GM12874 (cell line): ENCODE measurements at regions not wholly inside any gene's neighbourhood (a gene's known extent, or its start where the extent isn't known, plus 50 kb on each side); places are given as distances from the start of the nearest gene placed in this dataset.

Source experiments
- TF ChIP-seq, protein P1 (sequence below): IDR thresholded peaks from 2 replicates; pipeline ENCODE4 v1.5.1; 2011; ENCODE audit warnings: low read depth, mild to moderate bottlenecking, control low read depth, low read length, moderate library complexity; ENCODE audit not compliant: insufficient read depth

DNA sequence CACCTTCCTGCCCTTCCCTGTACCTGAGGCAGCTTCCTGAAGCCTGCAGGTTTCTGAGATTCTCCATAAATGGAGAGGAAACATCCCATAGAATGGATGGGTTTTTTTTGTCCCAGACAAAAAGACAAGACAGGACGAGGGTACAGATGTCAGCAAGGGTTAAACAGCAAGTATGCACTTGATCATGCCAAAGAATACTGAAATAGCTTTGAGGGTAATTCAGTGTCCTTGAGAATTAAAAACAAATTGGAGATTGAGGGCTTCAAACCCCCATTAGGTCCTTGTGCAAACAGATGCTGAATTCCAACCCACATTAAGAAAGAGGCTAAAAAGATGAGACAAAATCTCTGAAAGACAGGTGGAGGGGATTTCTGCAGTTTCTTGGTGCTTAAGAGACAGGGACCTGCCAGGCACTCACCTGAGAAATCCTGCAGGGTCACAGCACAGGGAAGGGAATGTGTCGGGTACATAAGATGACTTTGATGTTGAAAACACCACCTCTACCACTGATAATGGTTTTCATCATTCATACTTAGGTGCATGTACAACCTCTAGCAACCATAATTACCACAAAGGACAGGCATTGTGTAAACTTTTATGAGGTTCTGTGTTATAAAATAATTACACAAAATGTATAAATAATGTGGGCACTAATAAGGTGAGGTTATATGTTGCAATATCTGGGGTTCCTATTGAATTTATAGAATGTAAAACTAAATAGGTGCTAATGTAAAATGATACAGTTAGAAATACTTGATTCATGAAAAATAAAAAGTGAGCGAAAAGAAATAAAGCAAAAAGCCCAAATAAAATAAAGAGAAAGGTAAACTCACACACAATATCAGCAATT lies 107.1 kb upstream of the TOP3B start:
- TF ChIP-seq, protein P1, sequence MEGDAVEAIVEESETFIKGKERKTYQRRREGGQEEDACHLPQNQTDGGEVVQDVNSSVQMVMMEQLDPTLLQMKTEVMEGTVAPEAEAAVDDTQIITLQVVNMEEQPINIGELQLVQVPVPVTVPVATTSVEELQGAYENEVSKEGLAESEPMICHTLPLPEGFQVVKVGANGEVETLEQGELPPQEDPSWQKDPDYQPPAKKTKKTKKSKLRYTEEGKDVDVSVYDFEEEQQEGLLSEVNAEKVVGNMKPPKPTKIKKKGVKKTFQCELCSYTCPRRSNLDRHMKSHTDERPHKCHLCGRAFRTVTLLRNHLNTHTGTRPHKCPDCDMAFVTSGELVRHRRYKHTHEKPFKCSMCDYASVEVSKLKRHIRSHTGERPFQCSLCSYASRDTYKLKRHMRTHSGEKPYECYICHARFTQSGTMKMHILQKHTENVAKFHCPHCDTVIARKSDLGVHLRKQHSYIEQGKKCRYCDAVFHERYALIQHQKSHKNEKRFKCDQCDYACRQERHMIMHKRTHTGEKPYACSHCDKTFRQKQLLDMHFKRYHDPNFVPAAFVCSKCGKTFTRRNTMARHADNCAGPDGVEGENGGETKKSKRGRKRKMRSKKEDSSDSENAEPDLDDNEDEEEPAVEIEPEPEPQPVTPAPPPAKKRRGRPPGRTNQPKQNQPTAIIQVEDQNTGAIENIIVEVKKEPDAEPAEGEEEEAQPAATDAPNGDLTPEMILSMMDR = no peak

DNA sequence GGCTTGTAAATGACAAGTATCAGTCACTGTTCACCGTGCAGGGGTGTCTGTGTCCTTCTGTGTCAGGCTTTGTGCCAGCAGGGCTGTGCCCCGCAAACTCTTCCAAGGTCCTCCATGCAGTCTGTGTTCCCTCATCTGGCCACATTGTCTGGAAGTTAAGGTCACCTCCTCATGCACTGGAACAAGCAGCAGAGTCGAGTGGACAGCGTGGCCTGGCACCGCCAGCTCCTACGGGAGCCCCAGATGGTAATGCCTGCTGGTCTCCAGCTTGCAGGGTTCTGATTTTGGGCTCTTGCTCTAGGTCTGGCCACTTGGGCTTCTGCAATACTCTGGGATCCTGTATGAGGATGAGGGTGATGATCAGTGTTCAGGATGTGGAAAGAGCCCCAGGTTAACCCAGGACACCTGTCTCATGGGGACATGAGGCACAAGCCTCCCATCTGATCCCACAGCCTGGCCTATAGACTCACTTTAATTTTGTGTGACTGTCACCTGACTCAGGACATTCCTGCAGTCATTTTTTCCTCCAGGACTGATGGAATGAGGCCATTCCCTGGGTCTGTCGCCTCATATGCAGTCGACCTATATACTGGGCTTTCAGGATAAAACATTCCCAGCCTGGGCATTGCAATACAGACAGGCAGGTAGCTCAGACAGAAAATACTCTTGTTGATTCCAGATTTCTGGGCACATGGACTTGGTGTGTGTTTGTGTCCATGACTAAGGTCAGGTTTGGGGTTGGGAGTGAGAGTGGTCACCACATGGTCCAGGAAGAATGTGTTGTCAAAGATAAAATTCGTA lies 106.3 kb upstream of the TOP3B start:
- TF ChIP-seq, protein P1 = no peak

DNA sequence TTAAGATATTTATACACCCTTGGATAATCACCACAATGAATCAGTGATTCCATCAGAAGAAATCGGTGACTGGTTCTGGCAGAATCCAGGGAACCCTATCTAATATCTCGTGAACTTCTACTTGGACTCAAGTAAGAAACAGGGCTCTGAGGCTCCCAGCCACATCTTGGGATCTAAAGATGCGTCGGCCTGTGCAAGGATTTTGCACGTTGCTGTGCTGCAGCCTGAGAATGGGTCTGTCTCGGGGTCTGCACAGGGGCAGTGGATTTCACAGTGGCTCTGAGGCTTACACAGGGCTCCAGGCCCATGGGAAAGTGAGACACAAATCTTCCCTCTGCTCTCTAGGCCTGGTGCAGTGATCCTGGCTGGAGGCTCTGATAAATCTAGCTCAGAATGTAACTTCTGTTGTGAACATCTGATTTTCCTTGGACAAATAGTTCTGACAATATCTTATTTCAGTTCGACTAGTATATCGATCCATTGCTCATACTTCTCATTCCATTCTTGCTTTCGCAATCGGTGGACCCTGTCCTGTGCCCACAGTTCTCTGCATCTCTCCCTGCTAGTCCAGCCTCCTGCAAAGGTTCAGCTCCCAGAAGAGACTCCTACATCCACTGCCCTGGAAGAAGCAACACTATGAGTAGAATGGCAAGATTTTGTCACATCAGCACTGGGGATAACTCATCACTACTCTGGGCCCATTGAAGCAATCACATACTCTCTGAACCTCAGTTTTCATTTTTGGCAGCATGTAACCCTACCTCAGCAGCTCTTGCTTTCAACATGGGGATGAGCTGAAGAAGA lies 105.5 kb upstream of the TOP3B start:
- TF ChIP-seq, protein P1 = no peak

DNA sequence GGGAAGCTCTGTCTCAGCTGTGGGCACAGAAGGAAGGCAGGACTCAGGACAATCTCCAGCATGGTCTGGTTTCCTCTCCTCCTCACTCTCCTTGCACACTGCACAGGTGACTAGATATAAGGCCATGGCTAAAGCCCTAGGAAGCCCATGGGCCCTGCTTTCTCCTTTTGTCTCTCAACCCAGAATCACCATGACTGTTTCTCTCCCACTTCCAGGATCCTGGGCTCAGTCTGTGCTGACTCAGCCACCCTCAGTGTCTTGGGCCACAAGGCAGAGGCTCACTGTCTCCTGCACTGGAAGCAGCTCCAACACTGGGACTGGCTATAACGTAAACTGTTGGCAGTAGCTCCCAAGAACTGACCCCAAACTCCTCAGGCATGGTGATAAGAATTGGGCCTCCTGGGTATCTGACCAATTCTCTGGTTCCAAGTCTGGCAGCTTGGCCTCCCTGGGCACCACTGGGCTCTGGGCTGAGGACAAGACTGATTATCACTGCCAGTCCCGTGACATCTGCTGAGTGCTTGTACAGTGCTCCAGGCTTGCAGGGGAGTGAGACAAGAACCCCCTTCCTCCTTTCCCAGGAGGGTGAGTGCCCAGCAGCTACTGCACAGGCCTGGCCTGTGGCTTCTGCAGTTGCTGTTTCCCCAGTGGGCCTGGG lies 104.0 kb upstream of the TOP3B start:
- TF ChIP-seq, protein P1 = no peak

DNA sequence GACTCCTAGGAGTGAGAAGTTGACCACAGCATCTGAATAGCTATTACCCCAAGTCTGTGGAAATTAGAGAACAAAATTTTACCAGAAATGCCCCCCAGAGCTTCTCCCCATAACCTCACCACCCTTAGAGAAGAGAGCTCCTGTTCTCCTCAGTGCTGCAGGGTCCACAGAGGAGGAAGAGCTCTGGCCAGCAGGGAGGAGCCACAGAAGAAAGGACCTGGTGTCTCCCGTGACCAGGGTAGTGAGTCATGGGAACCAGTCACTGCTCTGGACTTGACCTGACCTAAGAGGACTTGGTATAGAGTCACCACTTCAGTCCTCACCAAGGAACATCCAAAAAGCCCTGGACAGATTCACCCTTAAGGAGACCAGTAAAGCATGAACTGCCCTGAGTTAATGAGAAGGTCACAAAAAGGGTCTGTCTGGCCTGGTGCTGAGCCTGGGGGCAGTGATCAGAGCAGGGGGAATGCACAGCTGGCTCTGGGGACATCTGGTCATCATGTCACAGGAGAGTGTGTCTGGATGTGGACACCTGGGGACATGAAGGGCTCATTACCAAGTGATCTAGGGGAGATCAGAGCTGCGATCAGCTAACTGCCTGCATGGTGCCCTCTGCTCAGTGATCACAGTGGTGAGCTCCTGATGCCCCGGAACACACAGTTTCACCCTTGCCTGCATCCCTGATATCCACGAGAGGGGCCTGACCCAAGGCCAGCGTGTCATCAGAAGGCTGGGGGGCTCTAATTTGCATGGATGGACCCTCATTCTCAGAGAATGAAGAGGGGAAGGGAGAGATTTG lies 103.3 kb upstream of the TOP3B start:
- TF ChIP-seq, protein P1 = no peak

DNA sequence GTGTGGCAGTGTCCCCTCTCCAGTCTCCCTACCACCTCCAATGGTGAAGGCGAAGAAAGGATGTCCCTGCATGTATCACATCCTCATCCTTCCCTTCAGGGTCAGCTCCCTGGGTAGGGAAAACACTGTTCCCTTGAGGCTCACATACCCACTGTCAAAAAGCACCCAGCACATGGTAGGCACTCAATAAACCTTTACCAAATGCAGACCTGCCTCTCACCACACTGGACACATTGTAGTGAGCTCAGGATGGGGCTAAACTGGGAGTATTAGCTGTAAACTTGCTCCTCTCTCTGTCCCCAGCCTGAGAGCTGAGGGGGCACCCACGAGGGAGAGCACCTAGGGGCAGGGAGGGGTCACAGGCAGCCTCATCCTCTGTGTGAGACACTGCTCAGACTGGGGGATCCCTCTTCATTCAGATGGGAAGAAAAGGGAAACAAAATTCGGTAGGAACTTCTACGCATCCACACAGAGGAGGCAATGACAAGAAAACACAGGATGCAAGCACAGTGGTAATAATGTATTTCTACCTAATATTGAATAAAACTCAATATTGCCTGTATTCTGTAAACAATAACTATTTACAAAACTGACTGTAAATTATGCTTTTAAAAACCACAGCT lies 101.6 kb upstream of the TOP3B start:
- TF ChIP-seq, protein P1 = no peak
